Activated CD4-positive, alpha-beta T cell treated with anti-CD3 and anti-CD28 coated beads, Interleukin-2, amount 50 U/mL, for 1 hour (primary cell): ENCODE measurements at regions not wholly inside any gene's neighbourhood (a gene's known extent, or its start where the extent isn't known, plus 50 kb on each side); places are given as distances from the start of the nearest gene placed in this dataset.
"Not testable (repeated sequence)": the region's sequence is repeated elsewhere in the genome, so short reads cannot be mapped to it uniquely, and the experiment has no call there.

ENCODE experiments used
- DNase-seq: peaks from one replicate; pipeline ENCODE4 v3.0.0-alpha.2; 2020

DNA sequence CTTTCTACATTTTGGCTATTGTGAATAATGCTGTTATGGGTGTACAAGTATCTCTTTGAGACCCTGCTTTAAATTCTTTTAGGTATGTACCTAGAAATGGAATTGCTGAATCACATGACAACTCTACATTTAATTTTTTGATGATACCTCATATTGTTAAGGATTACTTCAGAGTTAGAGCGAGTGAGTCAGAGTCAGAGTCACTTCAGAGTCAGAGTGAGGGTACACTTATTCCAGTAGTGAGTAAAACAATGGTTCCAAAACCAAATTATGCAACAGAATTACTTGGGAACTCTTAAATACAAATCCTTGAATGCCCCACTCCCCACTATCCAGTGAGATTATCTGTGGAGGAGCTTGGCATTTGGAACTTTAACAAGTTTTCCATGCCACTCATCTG, 50.3 kb upstream of the SNRK start:
- no peak for DNase-seq

DNA sequence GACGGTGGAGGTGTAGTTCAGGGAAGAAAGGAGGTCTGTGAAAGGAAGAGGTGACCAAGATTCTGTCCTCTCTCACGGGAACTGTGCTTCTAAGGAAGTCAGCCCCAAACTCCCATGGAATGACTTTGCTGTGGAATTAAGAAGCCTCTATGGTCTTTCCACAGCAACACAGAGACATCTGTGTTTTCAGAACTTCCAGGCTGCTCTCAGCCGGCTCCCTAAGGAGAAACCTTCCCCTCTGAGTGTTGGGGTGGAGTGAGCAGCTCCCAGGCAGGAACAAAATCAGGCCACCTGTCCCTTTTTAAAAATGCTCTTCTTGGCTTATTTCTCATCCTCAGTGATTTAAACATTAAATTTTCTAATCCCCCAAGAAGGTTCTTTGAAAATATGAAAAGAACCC, 53.3 kb upstream of the SNRK start:
- DNase-seq: no peak

DNA sequence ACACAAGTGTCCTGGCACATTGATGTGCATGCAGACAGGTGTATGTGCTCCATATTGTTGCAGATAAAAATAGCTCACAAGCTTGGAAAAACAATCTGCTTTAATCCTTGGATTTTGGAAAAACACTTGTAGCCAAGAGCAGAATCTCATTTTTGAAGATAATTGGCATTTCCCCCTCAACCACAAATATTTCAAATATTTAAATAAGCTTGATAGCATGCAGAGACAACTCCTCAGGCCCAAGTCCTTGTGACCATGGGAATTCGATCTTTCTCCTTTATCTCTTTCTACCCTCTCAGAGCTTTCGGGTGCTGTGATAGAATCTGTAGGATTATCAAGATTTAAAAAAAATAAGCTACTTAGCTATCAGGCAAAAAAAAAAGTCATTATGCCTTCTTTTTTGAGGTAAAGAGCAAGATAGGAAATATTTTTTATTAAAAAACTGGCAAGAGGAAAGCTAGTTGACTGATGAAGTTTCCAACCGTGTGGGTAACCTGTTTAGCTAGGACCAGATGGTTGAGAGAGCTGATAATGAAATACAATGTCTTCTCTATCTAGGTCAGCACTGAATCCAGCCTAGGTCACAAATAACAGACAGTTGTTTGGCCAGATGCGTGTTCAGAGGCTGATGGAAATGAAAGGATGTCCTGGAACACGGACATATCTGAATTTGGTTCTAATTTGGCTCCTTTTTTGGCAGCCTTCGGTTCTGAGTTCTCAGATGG, 54.9 kb upstream of the SNRK start:
- no peak for DNase-seq

DNA sequence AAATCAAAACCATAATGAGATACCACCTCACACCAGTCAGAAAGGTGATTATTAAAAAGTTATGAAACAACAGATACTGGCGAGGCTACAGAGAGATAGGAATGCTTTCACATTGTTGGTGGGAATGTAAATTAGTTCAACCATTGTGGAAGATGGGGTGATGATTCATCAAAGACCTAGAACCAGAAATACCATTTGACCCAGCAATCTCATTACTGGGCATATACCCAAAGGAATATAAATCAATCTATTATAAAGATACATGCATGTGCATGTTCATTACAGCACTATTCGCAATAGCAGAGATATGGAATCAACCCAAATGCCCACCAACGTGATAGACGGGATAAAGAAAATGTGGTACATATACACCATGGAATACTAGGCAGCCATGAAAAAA, 56.5 kb upstream of the SNRK start:
- not testable (repeated sequence) for DNase-seq

DNA sequence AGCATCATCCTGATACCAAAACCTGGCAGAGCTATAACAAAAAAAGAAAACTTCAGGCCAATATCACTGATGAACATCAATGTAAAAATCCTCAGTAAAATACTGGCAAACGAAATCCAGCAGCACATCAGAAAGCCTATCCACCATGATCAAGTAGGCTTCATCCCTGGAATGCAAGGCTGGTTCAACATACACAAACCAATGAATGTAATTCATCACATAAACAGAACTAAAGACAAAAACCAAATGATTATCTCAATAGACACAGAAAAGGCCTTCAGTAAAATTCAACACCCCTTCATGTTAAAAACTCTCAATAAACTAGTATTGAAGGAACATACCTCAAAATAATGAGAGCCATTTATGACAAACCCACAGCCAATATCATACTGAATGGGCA, 58.7 kb upstream of the SNRK start:
- DNase-seq: not testable (repeated sequence)

DNA sequence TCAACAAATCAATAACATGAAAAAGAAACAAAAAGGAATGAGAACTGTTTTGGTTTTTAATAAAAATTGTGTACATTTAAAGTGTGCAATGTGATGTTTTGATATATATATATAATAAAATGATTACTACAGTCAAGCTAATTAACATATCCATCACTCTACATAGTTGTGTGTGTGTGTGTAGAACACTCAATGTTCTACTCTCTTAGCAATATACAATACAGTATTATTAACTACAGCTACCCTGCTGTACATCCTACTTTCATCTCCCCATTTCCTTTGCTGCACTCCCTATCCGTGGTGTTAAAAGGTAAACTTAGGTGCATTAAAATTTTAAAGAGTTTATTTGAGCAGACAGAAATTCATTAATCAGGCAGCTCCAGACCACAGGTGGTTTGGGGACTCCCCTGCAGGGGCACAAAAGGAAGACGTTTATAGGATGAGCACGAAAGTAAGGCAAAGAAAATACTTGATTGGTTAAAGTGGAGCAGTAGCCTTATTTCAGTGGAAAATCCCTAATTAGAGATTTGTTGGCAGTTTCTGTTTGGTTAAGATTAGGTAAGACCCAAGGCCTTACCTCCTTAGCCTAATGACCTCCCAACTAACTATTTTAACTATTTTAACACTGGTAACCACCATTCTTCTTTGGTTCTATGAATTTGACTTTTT, 61.8 kb upstream of the SNRK start:
- no peak for DNase-seq

DNA sequence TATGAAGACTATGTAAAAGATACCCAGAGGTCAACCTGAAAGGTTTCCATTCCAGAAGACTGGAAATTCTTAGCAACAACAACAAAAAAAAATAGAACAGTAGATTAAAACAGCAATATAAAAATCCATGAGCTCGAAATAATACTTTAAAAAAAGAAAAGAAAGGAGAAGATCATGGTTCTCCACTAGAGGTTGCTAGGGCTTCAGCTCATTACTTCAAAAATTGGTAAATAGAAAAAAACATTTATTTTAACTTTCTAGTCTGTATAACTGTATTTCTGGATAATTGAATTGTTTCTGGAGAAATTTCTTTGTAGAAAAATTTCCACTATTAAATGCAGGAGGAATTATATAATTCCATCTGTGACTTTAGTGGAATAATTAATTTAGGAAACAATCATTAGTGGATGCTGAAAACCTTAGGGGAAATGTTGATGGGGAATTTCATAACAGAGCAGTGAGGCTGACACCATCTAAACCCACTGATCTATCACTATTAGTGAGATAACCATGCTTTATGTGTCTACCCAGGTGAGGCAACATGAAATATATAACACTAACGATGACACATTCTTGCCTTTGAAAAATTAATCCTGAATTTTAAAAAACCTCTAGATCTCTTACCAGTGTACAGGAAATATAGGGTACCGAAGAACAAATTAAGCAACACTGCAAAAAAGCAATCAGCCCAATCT, 62.5 kb upstream of the SNRK start:
- DNase-seq: no peak

DNA sequence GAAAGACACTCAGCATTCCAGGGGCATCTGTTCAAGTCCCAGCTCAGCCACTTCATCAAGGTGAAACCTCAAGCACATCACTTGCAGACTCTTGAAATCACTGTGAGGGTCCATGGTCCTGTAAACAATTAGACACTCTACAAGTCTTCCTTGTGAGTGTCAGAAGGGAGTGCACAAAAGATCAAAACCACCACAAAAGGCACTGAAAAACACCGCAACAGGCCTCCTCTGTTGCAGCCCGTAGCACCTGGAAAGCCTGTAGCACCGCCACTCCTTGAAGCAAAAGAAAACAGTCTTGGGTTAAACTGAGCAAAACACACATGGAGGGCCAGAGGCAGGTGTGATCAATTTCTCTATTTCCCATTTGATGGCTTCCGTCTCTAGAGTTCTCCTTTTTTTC, 63.8 kb upstream of the SNRK start:
- DNase-seq: peak; percentile 13

DNA sequence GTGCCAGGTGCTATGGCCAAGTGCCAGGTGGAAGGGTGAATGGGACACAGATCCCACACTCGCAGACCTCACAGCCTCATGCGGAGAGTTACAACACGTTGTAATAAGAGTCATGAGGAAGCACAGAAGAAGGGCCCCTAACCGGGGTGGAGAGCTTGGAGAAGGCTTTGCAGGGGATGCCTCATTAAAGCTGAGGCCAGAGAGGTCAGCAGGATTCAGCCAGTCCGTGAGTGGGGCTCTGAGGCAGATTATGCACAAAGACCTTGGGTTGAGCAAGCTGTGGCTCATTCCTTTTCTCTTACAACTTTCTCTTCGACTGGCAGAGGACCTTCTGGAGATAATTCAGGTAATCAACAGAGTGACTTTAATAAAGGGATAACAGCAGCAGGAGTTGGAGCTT, 65.3 kb upstream of the SNRK start:
- no peak for DNase-seq

DNA sequence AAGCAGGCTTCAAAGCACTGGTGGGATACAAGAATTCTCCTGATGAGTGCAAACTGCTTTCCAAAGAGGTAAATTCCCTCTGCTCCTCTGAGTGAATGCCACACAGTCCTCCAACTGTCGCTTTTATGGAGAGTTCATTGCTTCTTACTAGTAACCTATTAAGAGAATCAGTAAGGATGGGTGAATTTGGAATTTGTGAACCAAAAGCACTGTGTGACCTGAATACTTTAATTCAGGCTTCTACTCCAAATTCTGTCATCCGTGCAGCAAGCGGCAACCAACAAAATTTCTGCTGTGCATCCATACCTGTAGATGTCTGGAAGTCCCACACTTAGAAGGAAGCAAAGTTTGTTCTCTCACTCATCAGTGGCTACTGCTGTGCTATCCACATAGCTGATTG, 66.7 kb upstream of the SNRK start:
- DNase-seq: no peak

DNA sequence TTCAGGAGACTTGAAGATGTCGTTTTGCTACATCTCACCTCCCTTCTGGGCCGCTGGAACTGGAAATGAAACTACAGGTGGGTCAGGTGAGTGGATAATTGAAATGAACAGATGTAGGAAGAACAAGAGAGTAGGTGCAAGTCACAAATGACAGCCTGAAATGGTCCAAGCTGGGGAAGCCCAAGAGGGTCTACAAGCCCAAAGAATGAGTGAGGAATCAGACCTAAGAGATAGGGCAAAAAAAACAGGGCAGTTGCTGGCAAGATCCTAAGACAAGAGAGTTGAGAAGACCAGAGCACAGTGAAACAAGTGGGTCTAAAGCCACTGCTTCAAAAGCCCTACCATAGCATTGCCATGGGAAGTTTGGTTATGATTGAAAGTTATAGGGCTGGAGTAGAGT, 67.4 kb upstream of the SNRK start:
- no peak for DNase-seq

DNA sequence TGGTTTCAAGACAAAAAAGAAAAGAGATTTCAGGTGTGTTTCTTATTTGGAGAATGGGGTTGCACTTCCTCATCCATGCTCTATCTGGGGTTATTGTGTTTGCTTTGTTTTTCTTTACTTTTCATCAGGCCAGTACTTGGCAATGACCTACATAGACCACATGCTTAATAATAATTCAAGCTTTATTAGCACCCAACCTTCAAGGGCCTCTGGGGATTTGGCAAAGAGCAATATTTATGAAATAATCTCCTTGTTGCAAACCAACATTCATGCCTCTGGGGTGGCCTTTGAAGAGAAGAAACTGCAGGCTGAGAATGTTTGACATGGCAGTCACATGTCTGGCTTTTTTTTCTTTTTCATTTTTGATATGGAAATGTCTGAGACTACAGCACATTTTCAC, 68.2 kb upstream of the SNRK start:
- no peak for DNase-seq

DNA sequence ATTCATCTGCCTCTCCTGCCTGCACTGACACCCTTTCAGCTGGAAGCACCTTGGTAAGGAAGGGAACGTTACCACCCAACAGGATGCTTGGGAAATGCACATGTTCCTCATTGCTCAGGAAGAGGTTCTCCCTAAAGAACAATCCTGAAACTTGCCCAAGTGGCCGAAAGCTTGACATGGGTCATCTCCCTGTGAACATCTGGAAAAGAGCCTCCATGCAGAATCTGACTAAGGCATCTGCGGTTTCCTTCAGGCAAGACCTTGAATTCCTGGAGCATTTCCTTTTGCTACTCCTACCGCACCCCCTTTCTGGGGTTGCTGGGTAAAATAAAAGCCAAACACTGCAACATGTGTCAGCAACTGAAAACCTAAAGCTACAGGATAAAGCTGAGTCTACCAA, 68.7 kb upstream of the SNRK start:
- no peak for DNase-seq

DNA sequence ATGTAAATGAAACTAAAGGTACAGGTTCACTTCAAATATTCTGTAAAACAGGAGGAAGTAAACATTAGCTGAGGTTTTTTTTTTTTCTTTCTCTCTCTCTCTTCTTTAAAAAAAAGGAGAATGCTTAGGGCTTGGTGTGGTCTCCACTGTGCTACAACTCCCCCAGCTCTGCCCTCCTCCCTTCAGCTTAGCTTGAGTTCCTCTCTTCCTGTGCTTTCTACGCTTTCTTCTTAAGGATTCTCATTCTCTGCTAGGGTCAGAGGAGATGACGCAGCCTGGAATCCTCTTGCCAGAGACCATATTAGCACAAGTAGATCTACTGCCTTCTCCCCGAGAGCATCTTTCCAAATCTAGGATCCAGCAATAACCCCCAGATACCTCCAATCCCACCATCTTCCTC, 69.1 kb upstream of the SNRK start:
- DNase-seq: no peak

DNA sequence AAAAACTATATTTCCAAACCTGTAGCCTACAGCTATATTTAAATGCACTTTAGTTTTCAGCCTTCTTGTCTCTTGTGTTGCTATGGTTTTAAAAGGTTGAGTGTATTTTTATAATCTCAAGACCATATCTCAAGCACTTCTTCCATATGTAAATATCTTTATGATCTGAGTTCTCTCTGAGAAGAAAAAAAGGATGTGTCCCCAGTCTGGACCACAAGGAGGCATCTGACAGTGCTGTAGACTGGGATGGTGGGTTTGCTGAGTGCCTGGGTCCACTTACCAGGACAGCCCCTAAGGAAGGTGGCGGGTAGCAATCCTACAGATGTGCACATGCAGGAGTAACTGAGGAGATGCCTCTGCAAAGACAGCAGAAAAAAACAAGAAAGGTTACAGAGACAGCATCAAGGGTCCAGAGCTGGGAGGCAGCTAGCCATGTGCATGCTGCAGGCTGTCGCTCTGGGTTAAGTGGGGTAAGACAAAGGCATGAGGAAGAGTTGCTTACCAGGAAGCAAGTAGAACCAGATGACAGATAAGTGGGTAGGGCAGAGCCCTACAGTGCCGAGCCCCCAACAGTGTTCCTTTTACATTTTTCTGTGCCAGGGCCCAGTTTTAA, 70.6 kb upstream of the SNRK start:
- no peak for DNase-seq

DNA sequence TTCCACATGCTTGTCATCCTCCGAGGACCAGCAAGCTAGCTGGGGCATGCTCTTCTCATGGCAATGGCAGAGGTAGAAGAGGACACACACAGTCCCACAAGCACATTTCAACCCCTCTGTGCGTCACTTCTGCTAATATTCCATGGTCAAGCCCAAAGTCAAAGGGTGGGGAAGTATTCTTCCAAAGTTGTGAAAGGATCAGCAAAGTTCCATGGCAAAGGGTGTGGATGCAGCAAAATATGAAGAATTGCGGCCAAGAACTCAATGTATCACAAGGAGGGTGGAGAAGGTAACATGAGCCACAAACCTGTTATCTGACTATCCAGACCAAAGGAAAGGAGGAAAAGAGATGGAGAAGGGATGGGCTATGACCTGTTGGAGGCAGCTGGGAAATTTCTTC, 71.2 kb upstream of the SNRK start:
- no peak for DNase-seq

DNA sequence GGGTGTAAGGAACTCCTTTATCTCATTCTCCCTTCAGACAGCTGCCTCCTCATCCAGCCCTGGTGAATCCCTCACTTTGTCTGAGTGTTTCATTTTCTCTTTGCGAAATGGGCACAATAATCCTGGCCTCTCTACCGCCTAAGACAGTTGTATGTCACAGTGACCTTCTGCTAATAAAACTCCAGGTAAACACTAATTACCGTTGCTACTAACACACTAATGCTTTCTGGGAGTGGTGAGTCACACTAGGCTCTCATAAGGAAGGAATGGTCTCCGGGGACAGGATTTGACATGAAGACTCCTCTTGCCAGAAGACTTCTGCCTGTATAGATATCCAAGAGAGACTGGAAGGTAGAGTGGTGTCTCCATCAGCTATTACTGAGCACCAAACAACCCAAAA, 71.7 kb upstream of the SNRK start:
- no peak for DNase-seq

DNA sequence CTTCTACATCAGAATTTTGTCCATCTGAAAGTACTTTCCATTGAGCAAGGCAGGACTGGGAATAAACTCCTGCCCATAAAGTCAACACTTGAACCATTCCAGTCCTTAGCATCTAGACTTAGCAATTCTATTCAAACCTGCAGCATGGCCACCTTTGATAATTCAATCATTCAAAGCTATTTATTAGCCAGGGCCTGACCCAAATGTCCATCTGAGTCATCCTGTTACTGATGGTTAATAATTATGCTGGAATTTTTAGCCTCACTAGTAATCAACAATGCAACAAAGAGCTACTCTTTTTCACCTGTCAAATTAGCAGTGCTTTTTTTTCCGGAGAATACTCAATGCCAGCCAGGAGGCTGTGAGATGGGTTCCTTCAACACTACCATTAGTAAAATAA, 72.7 kb upstream of the SNRK start:
- DNase-seq: no peak

DNA sequence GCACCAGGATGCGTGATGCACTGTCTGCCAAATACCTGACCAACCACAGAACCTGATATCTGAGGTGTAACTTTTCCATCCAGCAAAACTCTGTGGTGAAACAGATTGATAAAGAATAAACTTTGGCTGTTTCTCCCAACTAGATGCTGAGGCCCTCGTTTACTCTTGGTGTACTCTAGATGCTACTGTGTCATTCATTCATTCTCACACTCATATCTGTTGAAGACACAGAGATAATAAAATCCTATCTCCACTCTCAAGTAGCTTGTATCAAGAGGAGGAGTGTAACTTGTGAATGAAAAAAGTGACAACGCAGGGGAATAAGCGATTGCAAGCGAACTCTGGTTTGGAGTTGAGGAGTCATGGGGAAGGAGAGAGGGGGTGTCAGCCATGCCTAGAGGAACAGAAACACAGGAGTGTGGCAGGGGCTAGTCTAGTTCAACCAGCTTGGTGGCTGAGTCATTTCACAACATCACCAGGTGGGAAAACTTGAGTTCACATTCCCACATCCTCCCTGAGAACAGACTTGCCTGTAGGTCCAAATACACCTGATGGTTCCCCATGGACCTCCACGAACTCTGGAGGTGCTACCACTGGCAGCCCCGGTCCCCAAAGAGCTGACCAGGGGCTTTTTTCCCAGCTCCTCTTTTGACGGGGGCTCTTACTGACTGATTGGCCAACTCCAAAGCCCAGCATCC, 73.3 kb upstream of the SNRK start:
- DNase-seq: no peak

DNA sequence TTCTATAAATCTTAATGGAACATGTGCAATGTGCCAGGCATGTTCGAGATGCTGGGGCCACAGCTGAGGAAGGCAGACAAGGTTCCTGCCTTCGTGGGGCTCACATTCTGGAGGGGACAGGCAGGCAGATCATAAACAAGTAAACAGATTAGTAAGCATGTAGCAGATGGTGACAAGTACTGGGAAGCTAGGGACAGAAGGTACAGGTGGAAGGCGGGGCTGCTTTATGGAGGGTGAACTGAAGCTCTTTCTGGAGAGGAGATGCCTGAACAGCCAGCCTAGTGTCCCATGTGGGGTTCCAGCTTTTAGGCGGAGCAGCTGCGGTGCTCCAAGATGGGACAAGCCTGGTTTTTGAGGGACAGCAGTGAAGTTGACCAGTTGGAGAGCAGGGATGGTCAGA, 74.7 kb upstream of the SNRK start:
- DNase-seq: no peak

DNA sequence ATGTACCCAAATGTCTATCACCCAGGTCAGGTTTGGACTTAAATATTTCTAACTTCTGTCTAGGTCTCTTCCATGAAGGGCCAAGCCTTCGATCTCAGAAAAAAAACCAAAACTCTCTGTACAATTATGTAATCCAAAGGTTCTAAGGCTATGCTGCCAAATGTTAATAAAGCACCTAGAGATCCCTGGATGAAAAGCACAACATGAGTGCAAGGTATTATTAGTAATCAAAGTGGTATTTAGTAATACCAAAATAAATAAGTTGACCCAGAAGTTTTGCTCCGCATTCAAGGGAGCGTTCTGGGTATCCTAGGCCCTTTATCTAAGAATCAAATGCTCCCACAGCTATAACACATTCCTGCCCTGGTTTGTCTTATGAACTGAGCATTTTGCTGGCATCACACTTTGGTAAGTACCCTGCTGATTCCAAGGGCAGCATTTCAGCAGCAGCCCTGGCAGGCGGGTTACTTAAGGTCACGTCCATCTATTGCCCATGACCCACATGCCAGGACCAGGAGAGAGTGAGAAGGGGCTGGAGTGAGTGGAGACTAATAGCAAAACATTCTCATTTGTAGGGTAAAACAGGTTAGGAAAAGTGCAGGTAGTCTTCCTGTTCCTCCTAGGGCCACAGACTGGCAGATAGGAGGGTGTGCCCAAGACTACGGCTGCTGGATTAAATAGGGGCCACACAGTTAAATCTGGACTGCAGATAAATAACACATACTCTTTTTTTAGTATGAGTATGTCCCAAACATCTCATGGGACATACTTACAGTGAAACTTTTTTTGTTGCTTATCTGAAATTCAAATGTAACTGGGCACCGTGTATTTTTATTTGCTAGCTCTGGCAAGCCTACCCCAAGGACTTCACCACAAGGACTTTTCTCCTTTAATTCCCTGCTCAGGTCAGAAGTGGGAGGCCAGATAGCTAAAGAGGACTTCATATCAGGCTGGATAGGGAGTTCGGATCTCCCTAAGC, 76.0 kb upstream of the SNRK start:
- no peak for DNase-seq

DNA sequence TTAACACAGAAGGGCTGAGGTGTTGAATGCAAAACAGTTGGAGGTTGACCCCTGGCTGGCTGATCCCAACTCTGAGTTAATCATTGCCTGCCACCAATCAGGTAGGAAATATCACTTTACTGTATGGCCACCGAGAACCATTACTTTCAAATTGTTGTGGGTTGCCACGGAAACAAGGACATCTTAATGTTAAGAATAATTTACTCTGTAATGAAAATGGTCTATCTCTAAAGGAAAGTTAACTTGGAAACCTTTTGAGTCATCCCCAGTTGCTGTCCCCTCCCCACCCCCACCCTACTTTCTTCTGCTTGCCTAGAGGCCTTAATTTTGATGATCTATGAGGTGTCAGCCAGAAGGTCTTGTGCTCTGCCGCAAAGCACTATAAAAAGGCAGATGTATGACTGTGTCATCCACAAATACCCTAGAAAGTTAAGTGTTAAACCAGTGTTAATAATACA, 78.7 kb upstream of the SNRK start:
- no peak for DNase-seq
